Neural progenitor cell (in vitro differentiated cells): ENCODE measurements at regions not wholly inside any gene's neighbourhood (a gene's known extent, or its start where the extent isn't known, plus 50 kb on each side); places are given as distances from the start of the nearest gene placed in this dataset.

ENCODE experiments used
- CTCF ChIP-seq: fragments of 200-600 bp; sonication (generic); IDR thresholded peaks from 2 replicates; pipeline ENCODE4 v1.5.1; 2017; ENCODE audit warnings: antibody characterized with exemption, mild to moderate bottlenecking
- EZH2phosphoT487 ChIP-seq: fragments of 200-600 bp; sonication (generic); IDR thresholded peaks from 2 replicates; pipeline ENCODE4 v1.6.1; 2017; ENCODE audit warnings: antibody characterized with exemption

GRCh38 chr9:26368241-26368640, 524.4 kb downstream of the CAAP1 start:
- TF ChIP-seq CTCF (no peak), EZH2phosphoT487 (no peak)
